ENCODE measurements at regions not wholly inside any gene's neighbourhood (a gene's known extent, or its start where the extent isn't known, plus 50 kb on each side); places are given as distances from the start of the nearest gene placed in this dataset.

DNA sequence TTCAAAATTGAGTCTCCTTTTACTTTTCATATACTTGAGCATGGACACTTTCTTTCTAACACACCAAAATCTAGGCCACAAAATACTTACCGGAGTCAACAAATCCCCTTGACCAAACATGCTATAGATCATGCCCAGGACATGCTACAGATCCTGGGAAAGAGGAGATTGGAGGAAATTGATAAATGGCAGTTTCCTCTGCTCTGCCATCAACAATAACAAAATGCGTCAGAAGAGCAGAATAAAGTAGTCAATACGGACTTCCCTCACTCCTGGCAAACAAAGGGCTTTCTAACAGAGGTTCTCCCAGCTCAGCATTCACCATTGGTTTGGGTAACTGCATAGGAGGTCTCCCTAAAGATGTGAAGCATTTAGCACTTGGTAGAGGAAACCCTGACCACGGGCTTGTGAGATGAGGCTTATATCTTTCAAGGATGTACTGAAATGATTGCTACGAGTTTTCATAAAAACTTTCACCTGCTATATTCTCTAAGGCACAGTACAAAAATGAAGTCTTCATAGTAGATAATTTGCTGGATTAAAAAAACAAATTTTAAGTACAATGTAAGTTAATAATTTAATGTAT is 283.8 kb upstream of the RUNX1 start:
- H3K36me3 ChIP-seq, result no peaks in the 10 kb centered on the region
- H3K4me3 ChIP-seq, result no peak overlapping the region
- no peak overlapping the region for H3K27ac ChIP-seq
- WGBS, 2 donors, result 65% methylated on average over 5 of the region's 5 CpGs
- peaks cover 0 to 11% (median 0%) of the 10 kb centered on the region in 9 donors for H3K4me1 ChIP-seq
- no peaks in the 10 kb centered on the region for H3K9me3 ChIP-seq
- ATAC-seq, result no peak
- intact Hi-C loops (cut with DNase I), result no loop called here
- TF ChIP-seq, protein P1, sequence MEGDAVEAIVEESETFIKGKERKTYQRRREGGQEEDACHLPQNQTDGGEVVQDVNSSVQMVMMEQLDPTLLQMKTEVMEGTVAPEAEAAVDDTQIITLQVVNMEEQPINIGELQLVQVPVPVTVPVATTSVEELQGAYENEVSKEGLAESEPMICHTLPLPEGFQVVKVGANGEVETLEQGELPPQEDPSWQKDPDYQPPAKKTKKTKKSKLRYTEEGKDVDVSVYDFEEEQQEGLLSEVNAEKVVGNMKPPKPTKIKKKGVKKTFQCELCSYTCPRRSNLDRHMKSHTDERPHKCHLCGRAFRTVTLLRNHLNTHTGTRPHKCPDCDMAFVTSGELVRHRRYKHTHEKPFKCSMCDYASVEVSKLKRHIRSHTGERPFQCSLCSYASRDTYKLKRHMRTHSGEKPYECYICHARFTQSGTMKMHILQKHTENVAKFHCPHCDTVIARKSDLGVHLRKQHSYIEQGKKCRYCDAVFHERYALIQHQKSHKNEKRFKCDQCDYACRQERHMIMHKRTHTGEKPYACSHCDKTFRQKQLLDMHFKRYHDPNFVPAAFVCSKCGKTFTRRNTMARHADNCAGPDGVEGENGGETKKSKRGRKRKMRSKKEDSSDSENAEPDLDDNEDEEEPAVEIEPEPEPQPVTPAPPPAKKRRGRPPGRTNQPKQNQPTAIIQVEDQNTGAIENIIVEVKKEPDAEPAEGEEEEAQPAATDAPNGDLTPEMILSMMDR (IDR thresholded peaks at IDR 0.05), result no peak
- H3K27me3 ChIP-seq, result peaks cover 0 to 14% (median 4%) of the 10 kb centered on the region in 7 donors
- no peak for DNase-seq

DNA sequence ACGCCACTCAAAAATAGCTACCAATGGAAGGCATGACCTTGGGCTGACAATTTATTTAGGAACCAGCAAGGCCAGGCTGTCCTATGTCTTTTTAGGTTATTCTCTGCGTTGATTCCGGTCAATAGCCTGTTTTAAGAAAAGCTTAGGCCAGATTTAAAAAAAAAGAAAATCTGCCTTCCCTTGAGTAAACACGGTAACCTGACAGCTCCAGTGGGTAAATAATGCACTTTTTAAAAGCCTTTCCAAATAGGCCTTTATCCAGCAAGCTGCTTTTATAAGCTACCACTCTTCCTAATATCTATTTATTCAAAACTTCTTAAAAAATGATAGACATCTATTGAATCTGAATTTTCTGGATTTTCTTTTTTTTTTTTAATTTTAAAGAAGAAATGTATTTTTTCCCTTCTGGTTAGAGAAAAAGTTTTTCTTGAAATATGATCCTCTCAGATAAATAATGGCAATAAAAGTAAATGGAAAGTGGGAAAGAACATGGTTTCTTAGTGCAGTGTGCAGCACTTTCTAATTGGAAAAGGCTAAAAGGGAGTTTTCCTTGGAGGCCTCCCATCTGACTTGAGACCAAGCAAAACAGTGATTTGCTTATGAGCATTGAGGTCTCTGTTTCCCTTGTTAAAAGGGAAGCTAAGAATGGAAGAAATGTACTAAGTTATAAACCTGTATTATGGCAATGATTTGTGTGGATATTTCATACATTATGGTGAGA is 281.0 kb upstream of the RUNX1 start:
- Histone ChIP-seq H3K27ac (peak overlapping the region in 4 of 10 donors; percentile 0 to 60 (median 36)), H3K27me3 (peaks cover 0 to 9% (median 3%) of the 10 kb centered on the region in 7 donors), H3K4me1 (peaks cover 0 to 11% (median 0%) of the 10 kb centered on the region in 9 donors), H3K4me3 (no peak overlapping the region), H3K36me3 (no peaks in the 10 kb centered on the region), H3K9me3 (no peaks in the 10 kb centered on the region)
- ATAC-seq (peak in 4 of 8 donors; percentile 57 to 77 (median 62)), DNase-seq (peak in 1 of 2 donors; percentile 32)
- 74 to 82% methylated on average over 4 of the region's 4 CpGs for WGBS, 2 donors
- TF ChIP-seq, protein P1 (IDR thresholded peaks at IDR 0.05), result no peak
- intact Hi-C loops (cut with DNase I), result no loop called here

- no peak for ATAC-seq
- H3K4me1 ChIP-seq, result peaks cover 0 to 10% (median 0%) of the 10 kb centered on the region in 9 donors
- intact Hi-C loops (cut with DNase I), result no loop called here
Observed at GRCh38 chr21:35328856-35329455, 279.9 kb upstream of the RUNX1 start.

DNA sequence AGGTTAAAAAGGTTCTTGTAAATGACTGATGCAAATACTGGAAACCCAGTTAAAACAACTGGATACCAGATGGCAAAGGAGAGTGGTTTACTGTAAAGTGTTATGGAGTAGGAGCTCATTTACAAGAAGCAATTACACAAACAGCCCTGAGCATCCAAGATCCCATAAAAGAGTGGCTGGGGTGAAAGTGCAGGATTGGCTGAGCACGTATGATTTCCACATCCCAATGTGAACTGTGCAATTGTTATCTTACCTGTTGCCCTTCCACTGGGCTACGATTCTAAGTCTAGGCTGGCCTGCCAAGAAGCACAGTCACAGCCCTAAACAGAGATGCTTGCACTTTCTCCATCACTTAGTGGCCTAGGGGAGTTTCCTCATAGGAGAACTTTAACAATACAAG is 277.6 kb upstream of the RUNX1 start:
- intact Hi-C loops (cut with DNase I), result no loop called here
- no peak overlapping the region for H3K27ac ChIP-seq
- H3K36me3 ChIP-seq, result no peaks in the 10 kb centered on the region
- H3K9me3 ChIP-seq, result no peaks in the 10 kb centered on the region
- WGBS, 2 donors, result 83 to 86% methylated on average over 2 of the region's 2 CpGs
- no peak overlapping the region for H3K4me3 ChIP-seq
- H3K4me1 ChIP-seq, result peaks cover 0 to 14% (median 0%) of the 10 kb centered on the region in 9 donors
- ATAC-seq (no peak), DNase-seq (no peak)
- TF ChIP-seq, protein P1 (IDR thresholded peaks at IDR 0.05), result no peak
- H3K27me3 ChIP-seq, result peaks cover 0 to 7% (median 3%) of the 10 kb centered on the region in 7 donors

More at GRCh38 chr21:35328856-35329455, 279.9 kb upstream of the RUNX1 start:
- H3K36me3 ChIP-seq, result no peaks in the 10 kb centered on the region
- no peaks in the 10 kb centered on the region for H3K9me3 ChIP-seq
- no peak overlapping the region for H3K4me3 ChIP-seq
- 77% methylated on average over 6 of the region's 6 CpGs for WGBS, 2 donors
- no peak for DNase-seq
- TF ChIP-seq, protein P1 (IDR thresholded peaks at IDR 0.05), result no peak
- peaks cover 0 to 7% (median 3%) of the 10 kb centered on the region in 7 donors for H3K27me3 ChIP-seq
- H3K27ac ChIP-seq, result peak overlapping the region in 1 of 10 donors; percentile 60

All from heart right ventricle (tissue), 16 donors.